ENCODE measurements at regions not wholly inside any gene's neighbourhood (a gene's known extent, or its start where the extent isn't known, plus 50 kb on each side); places are given as distances from the start of the nearest gene placed in this dataset.

DNA sequence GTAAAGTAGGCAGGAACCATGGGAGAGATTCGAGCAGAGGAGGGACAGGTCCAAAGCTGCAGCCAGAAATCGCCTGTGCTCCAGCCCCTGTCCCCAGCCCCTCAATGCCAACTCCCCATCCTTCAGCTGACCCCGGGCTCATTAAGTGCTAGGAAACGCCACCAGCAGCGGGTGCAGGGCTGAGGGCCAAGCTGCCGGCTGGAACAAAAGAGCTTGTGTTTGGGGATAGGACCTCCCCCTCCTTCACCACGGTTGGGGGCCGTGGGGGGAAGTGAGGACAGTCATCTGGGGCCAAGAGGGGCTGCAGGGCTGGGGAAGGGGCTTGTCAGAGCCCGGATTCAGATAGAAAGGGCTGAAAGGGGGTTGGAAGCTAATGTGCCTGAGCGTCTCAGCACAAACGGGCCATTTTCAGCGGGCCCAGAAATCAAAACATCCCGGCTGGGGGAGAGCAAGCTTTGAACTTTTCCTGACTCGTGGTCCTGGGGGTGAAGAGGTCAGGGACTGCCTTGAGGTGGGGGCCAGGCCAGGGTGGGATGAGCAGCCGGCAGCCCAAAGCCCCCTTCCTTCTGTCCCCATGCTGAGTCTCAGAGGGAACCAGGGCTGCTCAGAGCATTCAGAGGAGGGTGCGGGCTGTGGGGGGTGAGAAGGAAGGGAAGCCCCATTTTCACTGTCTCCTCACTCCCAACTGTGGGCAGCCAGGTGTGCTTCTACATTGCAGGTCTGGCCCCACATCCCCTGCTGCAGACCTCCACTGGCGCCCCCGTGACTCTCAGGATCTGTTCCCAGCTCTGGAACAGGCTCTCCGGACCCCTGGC is 69.4 kb upstream of the DAB2IP start:
- TF ChIP-seq, protein P1, sequence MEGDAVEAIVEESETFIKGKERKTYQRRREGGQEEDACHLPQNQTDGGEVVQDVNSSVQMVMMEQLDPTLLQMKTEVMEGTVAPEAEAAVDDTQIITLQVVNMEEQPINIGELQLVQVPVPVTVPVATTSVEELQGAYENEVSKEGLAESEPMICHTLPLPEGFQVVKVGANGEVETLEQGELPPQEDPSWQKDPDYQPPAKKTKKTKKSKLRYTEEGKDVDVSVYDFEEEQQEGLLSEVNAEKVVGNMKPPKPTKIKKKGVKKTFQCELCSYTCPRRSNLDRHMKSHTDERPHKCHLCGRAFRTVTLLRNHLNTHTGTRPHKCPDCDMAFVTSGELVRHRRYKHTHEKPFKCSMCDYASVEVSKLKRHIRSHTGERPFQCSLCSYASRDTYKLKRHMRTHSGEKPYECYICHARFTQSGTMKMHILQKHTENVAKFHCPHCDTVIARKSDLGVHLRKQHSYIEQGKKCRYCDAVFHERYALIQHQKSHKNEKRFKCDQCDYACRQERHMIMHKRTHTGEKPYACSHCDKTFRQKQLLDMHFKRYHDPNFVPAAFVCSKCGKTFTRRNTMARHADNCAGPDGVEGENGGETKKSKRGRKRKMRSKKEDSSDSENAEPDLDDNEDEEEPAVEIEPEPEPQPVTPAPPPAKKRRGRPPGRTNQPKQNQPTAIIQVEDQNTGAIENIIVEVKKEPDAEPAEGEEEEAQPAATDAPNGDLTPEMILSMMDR (IDR thresholded peaks at IDR 0.05; ENCODE audit: low read length) = no peak
- TF ChIP-seq EZH2 (IDR thresholded peaks at IDR 0.05; ENCODE audit: borderline replicate concordance, low read length) = no peak

All from OCI-LY1 (cell line).